ENCODE measurements at regions not wholly inside any gene's neighbourhood (a gene's known extent, or its start where the extent isn't known, plus 50 kb on each side); places are given as distances from the start of the nearest gene placed in this dataset.
"Not testable (repeated sequence)": the region's sequence is repeated elsewhere in the genome, so short reads cannot be mapped to it uniquely, and the experiment has no call there.

DNA sequence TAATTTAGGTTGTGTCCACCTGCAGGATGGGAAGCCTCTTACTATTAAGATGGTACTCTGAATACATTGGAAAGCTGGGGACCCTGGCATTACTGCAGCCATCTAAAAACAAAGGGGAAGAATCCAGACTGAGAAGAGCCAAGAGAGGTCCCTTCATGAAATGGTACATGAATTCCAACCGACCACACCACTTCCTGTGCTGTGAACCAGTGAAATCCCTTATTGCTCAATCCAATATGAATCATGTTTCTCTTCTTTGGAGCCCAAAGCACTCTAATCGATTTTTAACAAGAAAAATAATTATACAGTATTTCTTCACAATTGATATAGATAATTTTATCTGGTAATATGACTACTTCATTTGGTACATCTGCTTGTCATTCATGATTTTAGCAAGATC lies 479.7 kb upstream of the RAB6C start:
- DNase-seq: no peak

- no peak for DNase-seq
These were observed 476.7 kb upstream of the RAB6C start for GRCh38 chr2:129502781-129503180.

DNA sequence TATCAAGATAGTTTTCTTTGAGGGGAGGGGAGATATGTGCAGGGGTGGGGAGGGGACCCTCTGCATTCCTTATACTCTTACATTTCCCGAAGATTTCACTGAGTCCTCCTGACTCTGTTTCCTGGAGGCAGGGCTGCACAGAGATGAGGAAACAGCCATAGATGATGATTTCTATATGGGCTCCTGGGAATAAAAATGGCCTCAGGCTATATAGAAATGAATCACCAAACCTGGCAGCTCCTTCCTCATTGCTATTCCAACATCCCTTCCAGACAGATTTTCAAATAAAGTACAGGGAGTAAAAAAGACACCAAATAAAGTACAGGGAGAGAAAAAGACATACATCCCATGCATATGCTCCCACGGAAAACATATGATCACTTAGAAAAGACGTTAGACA lies 474.8 kb upstream of the RAB6C start:
- DNase-seq: no peak

DNA sequence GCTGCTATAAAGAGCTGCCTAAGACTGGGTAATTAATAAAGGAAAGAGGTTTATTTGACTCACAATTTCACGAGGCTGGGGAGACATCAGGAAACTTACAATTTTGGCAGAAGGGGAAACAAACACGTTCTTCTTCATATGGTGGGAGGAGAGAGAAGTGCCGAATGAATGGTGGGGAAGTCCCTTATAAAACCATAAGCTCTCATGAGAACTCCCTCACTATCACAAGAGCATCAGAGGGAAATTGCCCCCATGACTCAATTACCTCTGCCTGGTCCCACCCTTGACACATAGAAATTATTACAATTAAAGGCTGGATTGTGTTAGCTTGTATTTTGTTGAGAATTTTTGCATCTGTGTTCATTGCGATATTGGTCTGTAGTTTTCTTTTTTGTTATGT lies 460.5 kb upstream of the RAB6C start:
- DNase-seq: no peak

GRCh38 chr2:129532158-129532557 lies 447.3 kb upstream of the RAB6C start:
- DNase-seq: not testable (repeated sequence)

DNA sequence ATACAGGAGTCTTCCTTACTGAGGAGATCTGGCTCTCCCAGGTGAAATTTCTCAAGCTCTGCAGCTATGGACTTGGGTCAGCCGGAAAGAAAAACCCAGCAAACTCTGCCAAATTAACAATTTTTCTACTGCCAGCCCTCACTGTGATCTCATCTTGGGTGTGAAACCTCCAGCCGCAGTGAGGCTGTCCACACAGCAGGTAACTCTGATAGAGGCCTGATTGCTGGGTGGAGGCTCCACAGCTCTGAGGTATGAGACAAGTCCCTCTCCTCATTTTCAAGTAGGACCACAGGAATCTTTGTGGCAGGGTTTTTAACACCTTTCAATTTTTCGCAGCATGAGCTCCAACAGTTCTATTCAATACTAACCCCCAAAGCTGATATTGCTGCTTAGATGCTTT lies 430.6 kb upstream of the RAB6C start:
- DNase-seq: no peak

DNA sequence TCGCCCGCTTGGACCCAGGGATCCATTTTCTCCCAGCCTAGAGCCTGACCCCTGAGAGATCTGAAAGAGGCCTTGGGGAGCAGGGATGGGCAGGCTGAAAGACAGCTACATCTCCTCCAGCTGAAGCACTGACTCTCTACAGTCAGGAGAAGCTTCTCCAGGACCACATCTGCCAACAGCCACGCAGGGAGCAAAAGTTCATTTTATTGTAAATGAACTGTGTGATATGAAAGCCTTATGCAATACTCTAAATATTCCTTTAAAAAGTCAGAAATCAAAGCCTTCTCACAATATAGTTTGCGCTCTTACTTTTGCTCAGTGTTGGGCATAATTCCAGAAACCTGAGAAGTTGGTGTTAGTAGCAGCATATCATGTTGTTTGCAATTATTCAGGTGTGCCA lies 428.9 kb upstream of the RAB6C start:
- DNase-seq: no peak

GRCh38 chr2:129554373-129554772 lies 425.1 kb upstream of the RAB6C start:
- no peak for DNase-seq

- no peak for DNase-seq
These were observed 420.4 kb upstream of the RAB6C start for GRCh38 chr2:129559101-129559500.

DNA sequence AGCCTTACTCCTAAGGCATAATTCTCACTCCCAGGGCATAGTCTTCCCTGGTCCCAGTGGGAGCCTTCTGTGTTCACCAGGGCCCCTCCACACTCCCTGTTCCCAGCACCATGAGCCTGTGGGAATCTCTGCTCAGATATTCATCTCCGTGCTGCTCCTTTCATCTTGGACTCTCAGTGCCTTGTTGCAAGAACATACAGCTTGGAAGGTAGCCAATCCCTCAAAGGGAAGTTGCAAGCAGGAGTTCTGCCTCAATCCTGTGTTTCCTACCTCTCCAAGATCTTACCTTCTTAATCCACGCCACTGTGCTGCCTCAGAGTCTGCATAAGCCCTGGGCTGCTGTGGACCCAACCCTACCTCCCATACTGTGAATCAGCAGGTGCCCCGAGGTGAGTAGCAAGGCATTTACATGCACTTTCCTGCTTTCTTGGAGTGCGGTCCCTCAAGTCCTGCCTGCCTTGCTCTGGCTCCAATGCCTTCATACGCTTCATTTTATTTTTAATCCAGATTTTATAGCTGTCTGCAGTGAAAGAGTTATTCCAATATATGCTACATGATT lies 413.8 kb upstream of the RAB6C start:
- peak; percentile 2 for DNase-seq

DNA sequence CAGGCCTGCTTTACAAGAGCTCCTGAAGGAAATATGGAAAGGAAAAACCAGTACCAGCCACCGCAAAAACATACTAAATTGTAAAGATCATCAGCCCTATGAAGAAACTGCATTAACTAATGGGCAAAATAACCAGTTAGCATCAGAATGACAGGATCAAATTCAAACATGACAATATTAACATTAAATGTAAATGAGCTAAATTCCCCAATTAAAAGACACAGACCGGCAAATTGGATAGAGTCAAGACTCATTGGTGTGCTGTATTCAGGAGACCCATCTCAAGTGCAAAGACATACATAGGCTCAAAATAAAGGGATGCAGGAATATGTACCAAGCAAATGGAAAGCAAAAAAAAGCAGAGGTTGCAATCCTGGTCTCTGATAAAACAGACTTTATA lies 408.7 kb upstream of the RAB6C start:
- not testable (repeated sequence) for DNase-seq

- no peak for DNase-seq
These were observed 404.0 kb upstream of the RAB6C start for GRCh38 chr2:129575431-129575830.

DNA sequence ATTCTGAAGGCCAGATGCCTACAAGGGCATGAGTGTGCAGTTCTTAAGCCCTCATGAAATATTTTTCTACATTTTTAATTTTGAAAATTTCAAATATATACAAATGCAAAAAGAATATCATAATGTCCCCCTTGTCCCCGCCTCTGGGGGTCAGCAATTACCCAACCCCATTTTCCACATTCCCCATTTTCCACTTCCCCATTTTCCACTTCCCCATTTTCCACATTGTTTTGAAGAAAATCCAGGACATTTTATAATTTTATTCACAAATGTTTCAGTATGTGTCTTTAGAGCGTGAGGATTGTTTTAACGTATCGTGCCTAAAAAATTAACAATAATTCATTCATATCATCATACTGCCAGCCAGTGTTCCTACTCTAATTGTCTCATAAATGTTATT lies 403.6 kb upstream of the RAB6C start:
- DNase-seq: no peak

- DNase-seq: no peak
These were observed 399.5 kb upstream of the RAB6C start for GRCh38 chr2:129580001-129580400.

DNA sequence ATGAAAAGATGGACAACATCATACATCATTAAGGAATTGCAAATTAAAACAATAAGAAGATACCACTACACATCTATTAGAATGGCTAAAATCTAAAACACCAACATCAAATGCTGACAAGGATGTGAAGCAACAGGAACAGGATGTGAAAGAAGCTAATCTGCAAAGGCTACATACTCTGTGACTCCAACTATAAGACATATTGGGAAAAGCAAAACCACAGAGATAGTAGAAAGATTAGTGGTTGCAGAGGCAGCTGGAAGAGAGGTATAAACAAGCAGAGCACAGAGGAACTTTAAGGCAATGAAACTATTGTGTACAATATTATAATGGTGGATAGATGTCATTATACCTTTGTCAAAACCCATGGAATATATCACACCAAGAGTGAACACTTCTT lies 393.7 kb upstream of the RAB6C start:
- no peak for DNase-seq

DNA sequence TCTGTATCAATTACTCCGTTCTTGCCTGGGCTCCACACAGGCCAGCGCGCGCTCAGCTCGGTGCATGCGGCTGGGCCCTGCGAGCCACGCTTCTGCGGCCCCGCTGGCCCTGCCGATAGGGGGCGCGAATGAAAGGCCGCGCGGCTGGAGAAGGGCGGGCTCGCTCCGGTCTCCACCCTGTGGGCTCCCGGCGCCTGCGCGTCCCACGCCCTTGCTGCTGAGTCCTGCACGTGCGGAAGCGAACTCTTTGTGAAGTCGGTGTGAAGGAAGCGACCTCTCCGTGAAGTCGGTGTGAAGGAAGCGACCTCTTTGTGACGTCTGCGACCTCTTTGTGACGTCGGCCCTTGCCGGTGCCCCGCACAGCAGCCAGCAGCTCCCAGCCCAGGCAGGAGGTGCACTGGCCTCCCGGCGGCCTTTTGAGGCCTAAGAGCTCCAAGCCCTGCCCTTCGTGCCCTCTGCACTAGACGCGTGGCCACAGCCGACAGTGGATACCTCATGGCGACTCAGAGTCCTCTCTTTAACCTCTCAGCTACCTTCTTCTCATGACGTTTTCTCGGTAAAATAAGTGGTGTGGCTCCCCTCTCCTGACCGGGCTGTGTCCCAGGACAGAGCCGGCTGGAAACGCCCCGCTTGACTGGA lies 391.9 kb upstream of the RAB6C start:
- no peak for DNase-seq

- no peak for DNase-seq
These were observed 374.9 kb upstream of the RAB6C start for GRCh38 chr2:129604560-129604959.

DNA sequence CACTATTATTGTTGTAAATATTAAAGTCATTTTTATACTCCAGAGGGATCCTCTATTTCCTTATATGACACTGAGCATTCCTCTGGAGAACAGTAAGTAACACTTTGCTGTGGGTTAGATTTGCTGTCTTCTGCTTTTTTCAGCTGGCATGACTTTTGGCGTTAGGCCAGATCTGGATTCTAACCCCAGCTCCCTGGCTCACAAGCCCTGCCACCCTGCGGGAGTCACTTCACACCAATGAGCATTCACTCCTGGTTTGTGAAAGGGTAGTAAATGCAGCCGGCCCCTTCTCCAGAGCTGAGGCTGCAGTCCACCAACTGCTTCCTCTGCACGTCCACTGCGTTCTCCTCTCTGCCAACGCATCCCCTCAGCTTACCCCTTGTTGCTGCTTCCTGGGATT lies 373.8 kb upstream of the RAB6C start:
- DNase-seq: no peak

- DNase-seq: no peak
These were observed 372.8 kb upstream of the RAB6C start for GRCh38 chr2:129606496-129607270.

DNA sequence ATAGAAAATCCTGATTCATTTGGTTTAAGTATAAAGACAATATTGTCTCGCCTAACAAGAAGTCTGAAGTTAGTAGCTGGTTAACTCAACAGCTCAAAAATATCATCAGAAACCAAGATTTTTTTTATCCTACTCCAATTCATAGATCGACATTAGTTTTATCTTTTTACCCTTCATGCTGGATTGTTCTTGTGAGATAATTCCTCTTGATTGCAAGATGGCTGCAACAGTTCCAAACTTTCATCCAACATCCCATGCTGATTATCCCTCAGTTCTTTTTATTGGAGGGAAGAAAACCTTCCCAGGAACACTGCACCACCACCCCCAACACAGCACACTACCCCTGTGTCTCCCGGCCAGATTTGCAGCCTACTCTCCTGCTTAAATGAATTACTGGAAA lies 370.2 kb upstream of the RAB6C start:
- no peak for DNase-seq

DNA sequence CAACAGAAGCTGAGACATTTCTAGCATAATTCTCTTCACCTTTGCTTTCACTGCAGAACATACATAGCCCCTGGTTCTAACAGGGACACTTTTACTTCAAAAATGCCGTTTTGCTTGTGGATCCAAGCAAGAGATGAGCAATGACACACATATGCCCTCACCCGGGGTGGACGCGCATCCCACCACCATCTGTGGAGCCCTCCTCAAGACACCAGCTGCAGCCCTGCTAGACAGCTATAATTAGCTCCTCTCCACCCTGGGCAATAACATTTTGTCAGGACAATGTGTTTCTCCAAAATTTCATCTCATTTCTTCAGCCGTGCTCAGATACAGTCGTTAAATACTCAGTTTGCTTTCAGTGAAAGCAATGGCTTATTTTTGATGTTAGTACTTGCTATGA lies 368.7 kb upstream of the RAB6C start:
- DNase-seq: no peak

- DNase-seq: no peak
These were observed 368.0 kb upstream of the RAB6C start for GRCh38 chr2:129611471-129611870.

DNA sequence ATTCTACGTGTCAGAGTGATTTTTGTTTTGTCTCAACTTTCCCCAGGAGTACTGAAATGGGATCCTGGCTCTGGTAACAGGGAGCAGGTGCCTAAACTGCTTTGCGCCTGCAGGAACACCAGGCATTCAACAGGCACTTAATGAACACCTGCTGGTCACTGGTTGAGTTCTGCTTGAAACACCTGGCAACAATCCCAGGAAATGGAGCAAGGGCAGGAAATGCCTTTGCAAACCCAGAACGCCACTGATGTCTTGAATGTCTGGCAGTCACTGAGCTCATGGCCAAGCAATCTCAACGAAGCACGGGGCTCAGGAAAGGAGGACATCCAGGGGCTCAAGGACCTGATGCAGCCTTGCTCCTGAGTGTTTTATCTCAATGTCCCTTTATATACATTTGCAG lies 360.0 kb upstream of the RAB6C start:
- peak; percentile 41 for DNase-seq

GRCh38 chr2:129620411-129620810 lies 359.1 kb upstream of the RAB6C start:
- DNase-seq: no peak
